ENCODE measurements at regions not wholly inside any gene's neighbourhood (a gene's known extent, or its start where the extent isn't known, plus 50 kb on each side); places are given as distances from the start of the nearest gene placed in this dataset.

DNA sequence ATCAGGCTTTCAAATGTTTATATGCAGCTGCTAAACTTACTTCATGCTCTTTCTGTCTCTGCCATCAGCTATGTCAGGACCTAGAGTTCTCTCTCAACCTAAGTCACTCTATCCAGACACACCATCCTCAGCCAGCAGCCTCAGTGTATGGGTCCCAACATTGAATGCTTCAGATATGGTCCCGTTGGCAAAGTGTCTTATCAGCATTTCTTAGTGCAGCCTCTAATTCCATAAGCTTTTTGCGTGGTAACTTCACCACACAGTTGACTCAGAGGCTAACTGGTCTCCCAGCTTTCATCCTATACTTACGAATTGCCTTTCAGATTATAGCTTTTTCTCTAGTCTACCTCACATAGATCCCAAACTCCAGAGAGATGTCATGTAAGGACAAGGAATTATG, 402.9 kb upstream of the EEF2KMT start:
- DNase-seq (no peak), ATAC-seq (ENCODE audit: low read depth in 2 of 2) (no peak)
- Histone ChIP-seq H3K9me3 (ENCODE audit: control insufficient read depth in 2 of 2, low read length in 2 of 2) (peaks cover 0 to 2% of the 10 kb centered on the region in 2 experiments), H3K4me3 (ENCODE audit: low read depth, low read length) (no peak overlapping the region), H3K4me1 (ENCODE audit: control insufficient read depth, insufficient read depth, low read length, poor library complexity, severe bottlenecking) (no peaks in the 10 kb centered on the region), H3K27ac (ENCODE audit: insufficient read depth, low read length, poor library complexity, severe bottlenecking) (no peak overlapping the region), H3K36me3 (ENCODE audit: control insufficient read depth, insufficient read depth, low read length) (no peaks in the 10 kb centered on the region), H3K27me3 (ENCODE audit: control insufficient read depth, insufficient read depth, low read length) (no peaks in the 10 kb centered on the region)
- H3K4me3 Mint-ChIP-seq = no peak overlapping the region
- H3K27me3 Mint-ChIP-seq = no peaks in the 10 kb centered on the region
- peaks cover 0 to 3% (median 0%) of the 10 kb centered on the region in 7 donors for H3K9me3 Mint-ChIP-seq
- no peaks in the 10 kb centered on the region for H3K36me3 Mint-ChIP-seq
- no peaks in the 10 kb centered on the region for H3K4me1 Mint-ChIP-seq
- H3K27ac Mint-ChIP-seq = no peak overlapping the region

DNA sequence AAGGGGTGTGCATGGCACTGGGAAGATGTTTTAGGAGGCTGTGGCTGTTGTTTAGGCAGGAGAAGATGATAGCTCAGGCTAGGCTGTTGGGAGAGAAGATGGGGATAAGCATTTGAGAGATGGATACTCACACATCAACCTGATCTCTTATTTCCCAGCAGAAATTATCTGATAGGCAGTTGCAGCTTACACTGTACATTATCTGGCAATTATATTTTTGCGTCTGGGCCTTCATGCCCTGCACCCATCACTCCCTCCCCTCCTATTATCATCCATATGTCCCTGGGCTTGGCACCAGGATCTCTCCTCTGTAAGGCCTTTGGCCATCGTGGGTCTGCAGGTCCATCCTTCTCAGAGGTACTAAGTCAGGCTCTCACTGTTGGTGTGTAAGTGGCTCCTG, 401.0 kb upstream of the EEF2KMT start:
- no peak for ATAC-seq (ENCODE audit: low read depth in 2 of 2)

DNA sequence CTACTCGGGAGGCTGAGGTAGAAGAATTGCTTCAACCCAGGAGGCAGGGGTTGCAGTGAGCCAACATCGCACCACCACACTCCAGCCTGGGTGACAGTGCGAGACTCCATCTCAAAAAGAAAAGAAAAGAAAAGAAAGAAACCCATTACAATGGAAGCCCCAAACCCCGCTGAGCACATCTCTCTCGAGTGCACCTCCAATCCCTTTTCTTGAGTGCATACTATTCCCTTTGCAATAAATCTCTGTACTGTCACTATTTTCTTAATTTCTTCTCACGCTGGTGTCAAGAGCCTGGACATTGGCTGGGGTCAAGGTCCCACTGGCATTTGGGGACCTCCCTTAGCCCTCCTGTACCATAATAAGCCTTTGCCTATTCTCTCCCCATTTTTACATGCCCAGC, 398.4 kb upstream of the EEF2KMT start:
- Histone ChIP-seq H3K27me3 (ENCODE audit: control insufficient read depth, insufficient read depth, low read length) (no peaks in the 10 kb centered on the region), H3K27ac (ENCODE audit: insufficient read depth, low read length, poor library complexity, severe bottlenecking) (no peak overlapping the region), H3K36me3 (ENCODE audit: control insufficient read depth, insufficient read depth, low read length) (no peaks in the 10 kb centered on the region), H3K4me1 (ENCODE audit: control insufficient read depth, insufficient read depth, low read length, poor library complexity, severe bottlenecking) (no peaks in the 10 kb centered on the region), H3K4me3 (ENCODE audit: low read depth, low read length) (no peak overlapping the region), H3K9me3 (ENCODE audit: control insufficient read depth in 2 of 2, low read length in 2 of 2) (peaks cover 0 to 2% of the 10 kb centered on the region in 2 experiments)
- Mint-ChIP-seq H3K4me3 (no peak overlapping the region), H3K36me3 (no peaks in the 10 kb centered on the region), H3K27ac (no peak overlapping the region), H3K4me1 (no peaks in the 10 kb centered on the region), H3K27me3 (no peaks in the 10 kb centered on the region), H3K9me3 (peaks cover 0 to 3% (median 0%) of the 10 kb centered on the region in 7 donors)
- DNase-seq (no peak), ATAC-seq (ENCODE audit: low read depth in 2 of 2) (no peak)

More for the DNA sequence above, 401.0 kb upstream of the EEF2KMT start:
- peaks cover 0 to 2% of the 10 kb centered on the region in 2 experiments for H3K9me3 ChIP-seq (ENCODE audit: control insufficient read depth in 2 of 2, low read length in 2 of 2)
- no peaks in the 10 kb centered on the region for H3K27me3 ChIP-seq (ENCODE audit: control insufficient read depth, insufficient read depth, low read length)
- H3K4me1 ChIP-seq (ENCODE audit: control insufficient read depth, insufficient read depth, low read length, poor library complexity, severe bottlenecking) = no peaks in the 10 kb centered on the region
- peaks cover 0 to 3% (median 0%) of the 10 kb centered on the region in 7 donors for H3K9me3 Mint-ChIP-seq
- no peak overlapping the region for H3K27ac ChIP-seq (ENCODE audit: insufficient read depth, low read length, poor library complexity, severe bottlenecking)
- no peak overlapping the region for H3K4me3 Mint-ChIP-seq
- H3K36me3 ChIP-seq (ENCODE audit: control insufficient read depth, insufficient read depth, low read length) = no peaks in the 10 kb centered on the region
- H3K36me3 Mint-ChIP-seq = no peaks in the 10 kb centered on the region
- no peaks in the 10 kb centered on the region for H3K4me1 Mint-ChIP-seq
- H3K27ac Mint-ChIP-seq = no peak overlapping the region
- DNase-seq = no peak
- H3K4me3 ChIP-seq (ENCODE audit: low read depth, low read length) = no peak overlapping the region
- no peaks in the 10 kb centered on the region for H3K27me3 Mint-ChIP-seq

DNA sequence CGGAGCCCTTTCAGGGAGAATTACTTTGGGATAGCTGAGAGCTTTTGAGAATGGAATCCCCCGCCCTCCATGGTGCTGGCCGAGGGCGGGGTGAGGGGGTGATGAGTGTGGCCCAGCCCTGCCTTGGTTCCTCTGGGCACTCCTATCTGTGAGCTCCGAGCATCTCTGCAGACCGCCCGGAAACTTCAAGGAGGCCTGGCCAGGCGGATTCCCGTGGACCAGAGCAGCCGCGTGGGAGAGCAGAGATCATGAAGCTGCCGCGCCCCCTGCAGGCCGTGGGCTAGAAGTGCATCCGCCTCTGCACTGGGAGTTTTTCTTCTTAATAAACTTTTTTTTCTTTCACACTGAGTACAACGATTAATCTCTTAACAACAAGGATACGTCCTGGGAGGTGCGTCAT, 392.9 kb upstream of the EEF2KMT start:
- Histone ChIP-seq H3K4me3 (ENCODE audit: low read depth, low read length) (no peak overlapping the region), H3K27me3 (ENCODE audit: control insufficient read depth, insufficient read depth, low read length) (no peaks in the 10 kb centered on the region), H3K36me3 (ENCODE audit: control insufficient read depth, insufficient read depth, low read length) (no peaks in the 10 kb centered on the region), H3K9me3 (ENCODE audit: control insufficient read depth in 2 of 2, low read length in 2 of 2) (no peaks in the 10 kb centered on the region), H3K27ac (ENCODE audit: insufficient read depth, low read length, poor library complexity, severe bottlenecking) (no peak overlapping the region), H3K4me1 (ENCODE audit: control insufficient read depth, insufficient read depth, low read length, poor library complexity, severe bottlenecking) (no peaks in the 10 kb centered on the region)
- no peak overlapping the region for H3K4me3 Mint-ChIP-seq
- H3K9me3 Mint-ChIP-seq = no peaks in the 10 kb centered on the region
- no peaks in the 10 kb centered on the region for H3K27me3 Mint-ChIP-seq
- DNase-seq (peak in 1 of 3 donors; percentile 2), ATAC-seq (ENCODE audit: low read depth in 2 of 2) (no peak)
- H3K36me3 Mint-ChIP-seq = no peaks in the 10 kb centered on the region
- no peaks in the 10 kb centered on the region for H3K4me1 Mint-ChIP-seq
- H3K27ac Mint-ChIP-seq = no peak overlapping the region

DNA sequence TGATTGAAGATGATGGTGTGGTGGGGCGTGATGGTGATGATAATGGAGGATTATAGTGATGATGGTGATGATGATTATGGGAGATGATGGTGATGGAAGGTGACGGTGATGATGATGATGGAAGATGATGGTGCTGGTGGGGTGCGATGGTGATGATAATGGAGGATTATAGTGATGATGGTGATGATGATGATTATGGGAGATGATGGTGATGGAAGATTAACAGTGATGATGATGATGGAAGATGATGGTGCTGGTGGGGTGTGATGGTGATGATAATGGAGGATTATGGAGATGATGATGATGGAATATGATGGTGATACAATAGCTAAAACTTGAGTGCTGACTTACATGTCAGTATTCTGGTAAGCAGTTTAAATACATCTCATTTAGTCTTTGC, 391.0 kb upstream of the EEF2KMT start:
- Mint-ChIP-seq H3K27me3 (no peaks in the 10 kb centered on the region), H3K4me3 (no peak overlapping the region), H3K9me3 (peaks cover 0 to under 1% (median 0%) of the 10 kb centered on the region in 7 donors), H3K36me3 (no peaks in the 10 kb centered on the region), H3K4me1 (no peaks in the 10 kb centered on the region), H3K27ac (no peak overlapping the region)
- ATAC-seq (ENCODE audit: low read depth in 2 of 2) = no peak
- no peaks in the 10 kb centered on the region for H3K27me3 ChIP-seq (ENCODE audit: control insufficient read depth, insufficient read depth, low read length)
- H3K4me1 ChIP-seq (ENCODE audit: control insufficient read depth, insufficient read depth, low read length, poor library complexity, severe bottlenecking) = no peaks in the 10 kb centered on the region
- H3K27ac ChIP-seq (ENCODE audit: insufficient read depth, low read length, poor library complexity, severe bottlenecking) = no peak overlapping the region
- H3K36me3 ChIP-seq (ENCODE audit: control insufficient read depth, insufficient read depth, low read length) = no peaks in the 10 kb centered on the region
- no peak overlapping the region for H3K4me3 ChIP-seq (ENCODE audit: low read depth, low read length)
- no peak for DNase-seq
- no peaks in the 10 kb centered on the region for H3K9me3 ChIP-seq (ENCODE audit: control insufficient read depth in 2 of 2, low read length in 2 of 2)

DNA sequence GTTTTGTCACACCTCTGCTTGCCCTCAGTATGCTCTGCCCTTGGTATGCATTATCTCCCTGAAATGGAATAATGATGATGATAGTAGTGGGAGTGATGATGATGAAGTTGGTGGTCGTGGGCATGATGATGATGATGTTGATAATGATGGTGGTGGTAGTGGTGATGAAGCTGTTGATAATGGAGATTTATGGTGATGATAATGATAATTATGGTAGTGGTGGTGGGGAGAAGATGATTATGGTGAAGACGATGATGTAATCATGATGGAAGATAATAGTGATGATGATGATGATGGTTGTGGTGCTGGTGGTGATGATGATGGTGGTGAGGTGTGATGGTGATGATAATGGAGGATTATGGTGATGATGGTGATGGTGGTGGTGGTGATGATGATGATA, 390.1 kb upstream of the EEF2KMT start:
- Mint-ChIP-seq H3K27ac (no peak overlapping the region), H3K4me1 (no peaks in the 10 kb centered on the region), H3K4me3 (no peak overlapping the region), H3K36me3 (no peaks in the 10 kb centered on the region), H3K9me3 (peaks cover 0 to 5% (median 1%) of the 10 kb centered on the region in 7 donors), H3K27me3 (no peaks in the 10 kb centered on the region)
- DNase-seq (no peak), ATAC-seq (ENCODE audit: low read depth in 2 of 2) (no peak)
- H3K27ac ChIP-seq (ENCODE audit: insufficient read depth, low read length, poor library complexity, severe bottlenecking) = no peak overlapping the region
- H3K4me3 ChIP-seq (ENCODE audit: low read depth, low read length) = no peak overlapping the region
- no peaks in the 10 kb centered on the region for H3K36me3 ChIP-seq (ENCODE audit: control insufficient read depth, insufficient read depth, low read length)
- H3K27me3 ChIP-seq (ENCODE audit: control insufficient read depth, insufficient read depth, low read length) = no peaks in the 10 kb centered on the region
- no peaks in the 10 kb centered on the region for H3K4me1 ChIP-seq (ENCODE audit: control insufficient read depth, insufficient read depth, low read length, poor library complexity, severe bottlenecking)
- no peaks in the 10 kb centered on the region for H3K9me3 ChIP-seq (ENCODE audit: control insufficient read depth in 2 of 2, low read length in 2 of 2)

DNA sequence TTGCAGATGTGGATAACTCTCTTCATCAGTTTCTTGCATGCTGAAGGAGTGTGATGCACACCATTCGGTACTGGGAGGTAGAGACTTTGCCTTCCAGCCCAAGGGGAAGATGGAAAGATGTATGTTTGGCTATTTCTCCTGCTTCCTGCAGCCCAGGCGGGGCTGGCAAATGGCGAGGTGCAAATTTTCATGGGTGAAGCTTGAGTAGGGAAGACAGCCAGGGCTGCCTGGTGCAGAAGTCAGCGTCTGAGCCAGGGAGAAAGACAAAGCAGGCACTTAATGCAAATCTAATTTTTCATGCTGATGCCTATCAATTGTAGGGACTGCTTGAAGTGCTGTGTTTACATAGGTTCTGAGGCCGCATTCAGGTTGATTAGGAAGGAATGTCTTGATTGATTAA, 384.7 kb upstream of the EEF2KMT start:
- Mint-ChIP-seq H3K9me3 (peaks cover 0 to 5% (median 2%) of the 10 kb centered on the region in 7 donors), H3K4me3 (no peak overlapping the region), H3K27ac (no peak overlapping the region), H3K36me3 (no peaks in the 10 kb centered on the region), H3K27me3 (no peaks in the 10 kb centered on the region), H3K4me1 (no peaks in the 10 kb centered on the region)
- H3K27me3 ChIP-seq (ENCODE audit: control insufficient read depth, insufficient read depth, low read length) = no peaks in the 10 kb centered on the region
- H3K9me3 ChIP-seq (ENCODE audit: control insufficient read depth in 2 of 2, low read length in 2 of 2) = no peaks in the 10 kb centered on the region
- H3K4me1 ChIP-seq (ENCODE audit: control insufficient read depth, insufficient read depth, low read length, poor library complexity, severe bottlenecking) = no peaks in the 10 kb centered on the region
- no peak for ATAC-seq (ENCODE audit: low read depth in 2 of 2)
- H3K27ac ChIP-seq (ENCODE audit: insufficient read depth, low read length, poor library complexity, severe bottlenecking) = no peak overlapping the region
- no peak overlapping the region for H3K4me3 ChIP-seq (ENCODE audit: low read depth, low read length)
- no peak for DNase-seq
- no peaks in the 10 kb centered on the region for H3K36me3 ChIP-seq (ENCODE audit: control insufficient read depth, insufficient read depth, low read length)

DNA sequence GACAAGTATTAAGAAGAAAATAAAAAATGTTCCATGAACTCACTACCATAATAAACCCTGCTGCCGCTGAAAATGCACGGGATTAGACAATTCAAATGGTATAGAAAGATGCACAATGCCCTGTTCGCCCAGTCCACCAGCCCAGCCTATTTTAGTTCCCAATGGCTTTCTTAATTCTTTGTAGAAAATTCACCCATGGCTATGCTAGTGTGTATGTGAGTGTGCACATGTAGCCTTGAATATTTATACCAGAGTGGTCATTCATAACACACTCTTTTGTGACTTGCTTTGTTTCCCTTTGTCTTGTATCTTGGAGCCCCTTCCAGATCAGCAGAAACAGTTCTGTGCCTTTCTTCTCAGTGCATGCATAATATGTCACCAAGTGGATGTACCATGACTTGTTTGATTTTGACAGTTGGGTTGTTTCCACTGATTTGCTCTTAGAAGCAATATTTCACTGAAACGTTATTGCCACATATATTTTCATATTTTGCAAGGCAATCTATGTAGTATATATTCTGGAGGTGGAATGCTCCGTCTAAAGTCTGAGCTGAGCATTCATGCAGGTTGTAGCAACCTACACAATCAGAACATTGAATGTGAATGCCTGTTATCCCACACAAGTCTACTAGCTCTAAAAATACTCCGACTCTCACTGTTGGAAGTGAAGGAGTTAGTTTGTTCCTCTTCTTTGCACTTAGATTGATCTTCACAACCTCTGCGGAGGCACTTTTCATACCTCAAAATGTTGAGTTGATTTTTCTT, 383.0 kb upstream of the EEF2KMT start:
- Histone ChIP-seq H3K4me1 (ENCODE audit: control insufficient read depth, insufficient read depth, low read length, poor library complexity, severe bottlenecking) (no peaks in the 10 kb centered on the region), H3K4me3 (ENCODE audit: low read depth, low read length) (no peak overlapping the region), H3K9me3 (ENCODE audit: control insufficient read depth in 2 of 2, low read length in 2 of 2) (no peaks in the 10 kb centered on the region), H3K27ac (ENCODE audit: insufficient read depth, low read length, poor library complexity, severe bottlenecking) (no peak overlapping the region), H3K27me3 (ENCODE audit: control insufficient read depth, insufficient read depth, low read length) (no peaks in the 10 kb centered on the region), H3K36me3 (ENCODE audit: control insufficient read depth, insufficient read depth, low read length) (no peaks in the 10 kb centered on the region)
- DNase-seq (no peak), ATAC-seq (ENCODE audit: low read depth in 2 of 2) (no peak)
- no peak overlapping the region for H3K27ac Mint-ChIP-seq
- H3K4me1 Mint-ChIP-seq = no peaks in the 10 kb centered on the region
- H3K9me3 Mint-ChIP-seq = peaks cover 0 to 5% (median 2%) of the 10 kb centered on the region in 7 donors
- H3K36me3 Mint-ChIP-seq = no peaks in the 10 kb centered on the region
- no peaks in the 10 kb centered on the region for H3K27me3 Mint-ChIP-seq
- H3K4me3 Mint-ChIP-seq = no peak overlapping the region
